Uterus (tissue), 2 donors: ENCODE measurements at regions not wholly inside any gene's neighbourhood (a gene's known extent, or its start where the extent isn't known, plus 50 kb on each side); places are given as distances from the start of the nearest gene placed in this dataset.

Experiments used
- CTCF ChIP-seq, 4 experiments: fragments of 200-600 bp in 2 of 4; fragments of 450-650 bp in 2 of 4; sonication (generic) in 2 of 4; IDR thresholded peaks; one replicate each; pipeline ENCODE4 v1.5.1; 2016 to 2019; ENCODE audit warnings: antibody characterized with exemption in 4 of 4, mild to moderate bottlenecking in 2 of 4, moderate library complexity in 1 of 4
- POLR2A ChIP-seq, 2 donors: fragments of 450-650 bp; IDR thresholded peaks; one replicate each; pipeline ENCODE4 v1.6.1; 2016; ENCODE audit warnings: antibody characterized with exemption in 2 of 2, mild to moderate bottlenecking in 1 of 2, moderate library complexity in 1 of 2

DNA sequence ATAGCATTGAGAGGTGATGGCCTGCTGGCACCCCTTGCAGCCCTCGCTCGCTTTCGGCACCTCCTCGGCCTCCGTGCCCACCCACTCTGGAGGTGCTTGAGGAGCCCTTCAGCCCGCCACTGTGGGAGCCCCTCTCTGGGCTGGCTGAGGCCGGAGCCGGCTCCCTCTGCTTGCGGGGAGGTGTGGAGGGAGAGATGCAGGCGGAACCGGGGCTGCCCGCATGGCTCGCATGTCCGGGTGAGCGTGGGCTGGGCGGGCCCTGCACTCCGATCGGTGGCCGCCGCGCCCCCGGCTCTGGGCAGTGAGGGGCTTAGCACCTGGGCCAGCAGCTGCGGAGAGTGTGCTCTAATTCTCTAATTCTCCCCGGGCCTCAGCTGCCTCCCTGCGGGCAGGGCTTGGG is 101.1 kb downstream of the KIF4B start:
- TF ChIP-seq CTCF (IDR thresholded peaks at IDR 0.05): no peak
- no peak for TF ChIP-seq POLR2A (IDR thresholded peaks at IDR 0.05)
